ENCODE measurements at regions not wholly inside any gene's neighbourhood (a gene's known extent, or its start where the extent isn't known, plus 50 kb on each side); places are given as distances from the start of the nearest gene placed in this dataset.

GRCh38 chr5:2249026-2249425, 366.3 kb upstream of the IRX4 start:
- intact Hi-C loops (cut with DNase I; ENCODE audit: low total_unique reads) = no loop called here

GRCh38 chr5:2242539-2242938, 359.8 kb upstream of the IRX4 start:
- no peak for DNase-seq
- Histone ChIP-seq H3K9me3 (no peaks in the 10 kb centered on the region), H3K4me1 (no peaks in the 10 kb centered on the region), H3K27ac (no peak overlapping the region), H3K27me3 (no peaks in the 10 kb centered on the region), H3K4me3 (no peak overlapping the region), H3K36me3 (no peaks in the 10 kb centered on the region)
- TF ChIP-seq CTCF (IDR thresholded peaks at IDR 0.05) = no peak
- intact Hi-C loops (cut with DNase I; ENCODE audit: low total_unique reads) = no loop called here

More at GRCh38 chr5:2249026-2249425, 366.3 kb upstream of the IRX4 start:
- no peaks in the 10 kb centered on the region for H3K4me1 ChIP-seq
- no peak overlapping the region for H3K4me3 ChIP-seq
- H3K27ac ChIP-seq = no peak overlapping the region
- no peaks in the 10 kb centered on the region for H3K27me3 ChIP-seq
- no peaks in the 10 kb centered on the region for H3K36me3 ChIP-seq
- DNase-seq = no peak
- no peak for TF ChIP-seq CTCF (IDR thresholded peaks at IDR 0.05)
- no peaks in the 10 kb centered on the region for H3K9me3 ChIP-seq

GRCh38 chr5:2241842-2242241, 359.1 kb upstream of the IRX4 start:
- H3K27me3 ChIP-seq = no peaks in the 10 kb centered on the region
- no peaks in the 10 kb centered on the region for H3K4me1 ChIP-seq
- no peak for DNase-seq
- H3K27ac ChIP-seq = no peak overlapping the region
- intact Hi-C loops (cut with DNase I; ENCODE audit: low total_unique reads) = no loop called here
- H3K36me3 ChIP-seq = no peaks in the 10 kb centered on the region
- H3K4me3 ChIP-seq = no peak overlapping the region
- no peak for TF ChIP-seq CTCF (IDR thresholded peaks at IDR 0.05)
- peaks cover 0 to 6% (median 0%) of the 10 kb centered on the region in 3 donors for H3K9me3 ChIP-seq

GRCh38 chr5:2240118-2240904, 357.6 kb upstream of the IRX4 start:
- no peaks in the 10 kb centered on the region for H3K4me1 ChIP-seq
- H3K27me3 ChIP-seq = no peaks in the 10 kb centered on the region
- intact Hi-C loops (cut with DNase I; ENCODE audit: low total_unique reads) = no loop called here
- no peak for DNase-seq
- H3K36me3 ChIP-seq = no peaks in the 10 kb centered on the region
- TF ChIP-seq CTCF (IDR thresholded peaks at IDR 0.05) = no peak
- no peak overlapping the region for H3K4me3 ChIP-seq
- peaks cover 0 to 6% (median 6%) of the 10 kb centered on the region in 3 donors for H3K9me3 ChIP-seq
- no peak overlapping the region for H3K27ac ChIP-seq

GRCh38 chr5:2239201-2239910, 356.6 kb upstream of the IRX4 start:
- Histone ChIP-seq H3K4me1 (no peaks in the 10 kb centered on the region), H3K36me3 (no peaks in the 10 kb centered on the region), H3K27ac (no peak overlapping the region), H3K9me3 (peaks cover 0 to 15% (median 6%) of the 10 kb centered on the region in 3 donors), H3K4me3 (no peak overlapping the region), H3K27me3 (no peaks in the 10 kb centered on the region)
- no peak for TF ChIP-seq CTCF (IDR thresholded peaks at IDR 0.05)
- DNase-seq = no peak
- intact Hi-C loops (cut with DNase I; ENCODE audit: low total_unique reads) = no loop called here

Measured in tibial artery (tissue), 4 donors.